CD14-positive monocyte (primary cell): ENCODE measurements at regions not wholly inside any gene's neighbourhood (a gene's known extent, or its start where the extent isn't known, plus 50 kb on each side); places are given as distances from the start of the nearest gene placed in this dataset.
A peak's percentile ranks its signal among the peaks of the same experiment; 100 is the strongest.

Source experiments
- DNase-seq, 3 donors: peaks; one replicate each; pipeline ENCODE4 v3.0.0-alpha.2; 2011 to 2022
- H2AFZ ChIP-seq: 2 replicates; pipeline ENCODE4 v1.6.0; 2012; ENCODE audit warnings: mild to moderate bottlenecking, low read depth, low read length, inconsistent platforms; ENCODE audit not compliant: insufficient read depth, poor library complexity, severe bottlenecking
- H3K27ac ChIP-seq, 2 donors: 1 replicate in 1 of 2; 2 replicates in 1 of 2; pipeline ENCODE4 v1.5.1; 2012 to 2013; ENCODE audit warnings: low read length in 2 of 2, control low read depth in 1 of 2, inconsistent platforms in 1 of 2, low read depth in 1 of 2, mild to moderate bottlenecking in 1 of 2
- H3K27me3 ChIP-seq, 2 donors: one replicate each; pipeline versions ENCODE4 v1.6.0 to v1.6.1; 2011 to 2013; ENCODE audit warnings: low read length in 2 of 2; ENCODE audit not compliant: control insufficient read depth in 2 of 2, insufficient read depth in 2 of 2
- H3K36me3 ChIP-seq, 2 donors: replicated peaks in 1 of 2; 1 replicate in 1 of 2; 2 replicates in 1 of 2; pipeline versions ENCODE4 v1.5.1 to v1.6.1; 2012 to 2013; ENCODE audit warnings: low read length in 2 of 2, control low read depth in 1 of 2, inconsistent platforms in 1 of 2, mild to moderate bottlenecking in 1 of 2; ENCODE audit not compliant: insufficient read depth in 2 of 2, control insufficient read depth in 1 of 2
- H3K4me1 ChIP-seq, 2 donors: 1 replicate in 1 of 2; 2 replicates in 1 of 2; pipeline versions ENCODE4 v1.5.1 to v1.6.1; 2012 to 2013; ENCODE audit warnings: low read length in 2 of 2, control low read depth in 1 of 2, inconsistent platforms in 1 of 2, mild to moderate bottlenecking in 1 of 2, moderate library complexity in 1 of 2; ENCODE audit not compliant: insufficient read depth in 2 of 2, control insufficient read depth in 1 of 2
- H3K4me2 ChIP-seq: replicated peaks from 2 replicates; pipeline ENCODE3; 2012; ENCODE audit warnings: low read length, moderate library complexity, mild to moderate bottlenecking; ENCODE audit not compliant: poor library complexity, severe bottlenecking; ENCODE audit errors: extremely low read depth
- H3K4me3 ChIP-seq, 3 experiments: fragments of 200-600 bp in 1 of 3; sonication (generic) in 1 of 3; replicated peaks in 1 of 3; 1 replicate in 2 of 3; 2 replicates in 1 of 3; pipeline ENCODE4 v1.5.1; 2011 to 2013; ENCODE audit warnings: low read length in 3 of 3, mild to moderate bottlenecking in 3 of 3, control low read depth in 2 of 3, low read depth in 2 of 3, inconsistent platforms in 1 of 3, moderate library complexity in 1 of 3
- H3K79me2 ChIP-seq: 2 replicates; pipeline ENCODE4 v1.6.0; 2012; ENCODE audit warnings: mild to moderate bottlenecking, control low read depth, inconsistent platforms, low read length, moderate library complexity; ENCODE audit not compliant: insufficient read depth
- H3K9ac ChIP-seq: 2 replicates; pipeline ENCODE4 v1.6.0; 2017; ENCODE audit warnings: low read length, mild to moderate bottlenecking; ENCODE audit not compliant: insufficient read depth, poor library complexity, severe bottlenecking
- H3K9me3 ChIP-seq, 2 donors: replicated peaks in 1 of 2; 1 replicate in 1 of 2; 2 replicates in 1 of 2; pipeline versions ENCODE4 v1.5.1 to v1.6.1; 2012 to 2013; ENCODE audit warnings: low read length in 2 of 2, control low read depth in 1 of 2; ENCODE audit not compliant: control insufficient read depth in 1 of 2, insufficient read depth in 1 of 2
- H4K20me1 ChIP-seq: 2 replicates; pipeline ENCODE4 v1.6.0; 2012; ENCODE audit warnings: mild to moderate bottlenecking, low read length, control low read depth, moderate library complexity; ENCODE audit not compliant: insufficient read depth
- H3K27ac Mint-ChIP-seq, 7 donors: one replicate each; pipeline ENCODE4 v1.8.0; 2020; ENCODE audit warnings: mild to moderate bottlenecking in 7 of 7, mixed read lengths in 7 of 7, moderate library complexity in 6 of 7, inconsistent platforms in 2 of 7
- H3K27me3 Mint-ChIP-seq, 3 donors: one replicate each; pipeline ENCODE4 v1.8.0; 2021 to 2022; ENCODE audit warnings: low read depth in 3 of 3, mild to moderate bottlenecking in 3 of 3, mixed read lengths in 3 of 3, moderate library complexity in 3 of 3, inconsistent platforms in 1 of 3
- H3K36me3 Mint-ChIP-seq, 2 donors: one replicate each; pipeline ENCODE4 v1.8.0; 2020; ENCODE audit warnings: mixed read lengths in 2 of 2, inconsistent platforms in 1 of 2, mild to moderate bottlenecking in 1 of 2
- H3K4me1 Mint-ChIP-seq: one replicate; pipeline ENCODE4 v1.8.0; 2020; ENCODE audit warnings: mild to moderate bottlenecking, mixed read lengths
- H3K4me3 Mint-ChIP-seq, 2 donors: one replicate each; pipeline ENCODE4 v1.8.0; 2020; ENCODE audit warnings: mild to moderate bottlenecking in 2 of 2, mixed read lengths in 2 of 2, moderate library complexity in 1 of 2
- H3K9me3 Mint-ChIP-seq, 7 donors: one replicate each; pipeline ENCODE4 v1.8.0; 2020 to 2022; ENCODE audit warnings: mixed read lengths in 7 of 7, mild to moderate bottlenecking in 6 of 7, moderate library complexity in 6 of 7, inconsistent platforms in 2 of 7
- CTCF ChIP-seq: fragments of 200-600 bp; IDR thresholded peaks from one replicate; pipeline ENCODE4 v1.8.0; 2022; ENCODE audit warnings: antibody characterized with exemption, mild to moderate bottlenecking
- WGBS: methylation state at CpG from one replicate; pipeline ENCODE4 v1.1.5; 2013; ENCODE audit warnings: missing lambda C conversion rate; ENCODE audit not compliant: insufficient coverage; 5-methylcytosine and 5-hydroxymethylcytosine counted together
- intact Hi-C, 2 donors: fragments of 100-400 bp; cut with micrococcal nuclease; formaldehyde crosslinking; loops; one replicate each; pipeline versions ENCODE4 v1.15.0 to v1.15.1; 2023

DNA sequence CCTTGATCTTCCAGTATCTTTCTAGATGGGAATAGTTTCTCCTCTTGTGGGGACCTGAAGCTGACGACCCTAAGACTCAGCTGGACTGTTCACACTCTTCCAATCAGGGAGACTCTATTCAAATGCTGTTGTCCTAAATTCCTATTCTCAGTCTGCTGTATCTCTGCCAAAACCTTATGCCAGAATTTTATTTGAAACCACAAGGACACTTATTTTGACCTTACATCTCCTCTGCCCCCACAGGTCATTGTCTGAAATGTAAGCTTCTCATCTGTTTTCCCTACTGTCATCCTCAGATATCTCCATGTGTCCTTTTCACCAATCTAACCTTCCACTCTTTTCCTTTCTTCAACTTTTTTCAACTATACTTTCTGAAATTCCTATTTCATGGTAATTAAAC, 289.5 kb upstream of the SGK1 start:
- peaks cover 0 to 8% (median 0%) of the 10 kb centered on the region in 7 donors for H3K9me3 Mint-ChIP-seq
- Histone ChIP-seq H3K4me2 (no peak overlapping the region), H4K20me1 (no peaks in the 10 kb centered on the region), H2AFZ (no peak overlapping the region), H3K9me3 (no peaks in the 10 kb centered on the region), H3K36me3 (no peaks in the 10 kb centered on the region), H3K79me2 (no peaks in the 10 kb centered on the region), H3K4me1 (peaks cover 8 to 9% of the 10 kb centered on the region in 2 donors), H3K4me3 (no peak overlapping the region), H3K9ac (no peak overlapping the region), H3K27me3 (no peaks in the 10 kb centered on the region), H3K27ac (no peak overlapping the region)
- peaks cover 8% of the 10 kb centered on the region for H3K4me1 Mint-ChIP-seq
- no peak overlapping the region for H3K4me3 Mint-ChIP-seq
- H3K36me3 Mint-ChIP-seq = no peaks in the 10 kb centered on the region
- intact Hi-C loops = no loop called here
- no peak overlapping the region for H3K27ac Mint-ChIP-seq
- WGBS = no CpG with 5 or more reads among the region's 1 CpG
- DNase-seq = no peak
- no peak for TF ChIP-seq CTCF
- peaks cover 0 to 2% (median 0%) of the 10 kb centered on the region in 3 donors for H3K27me3 Mint-ChIP-seq

DNA sequence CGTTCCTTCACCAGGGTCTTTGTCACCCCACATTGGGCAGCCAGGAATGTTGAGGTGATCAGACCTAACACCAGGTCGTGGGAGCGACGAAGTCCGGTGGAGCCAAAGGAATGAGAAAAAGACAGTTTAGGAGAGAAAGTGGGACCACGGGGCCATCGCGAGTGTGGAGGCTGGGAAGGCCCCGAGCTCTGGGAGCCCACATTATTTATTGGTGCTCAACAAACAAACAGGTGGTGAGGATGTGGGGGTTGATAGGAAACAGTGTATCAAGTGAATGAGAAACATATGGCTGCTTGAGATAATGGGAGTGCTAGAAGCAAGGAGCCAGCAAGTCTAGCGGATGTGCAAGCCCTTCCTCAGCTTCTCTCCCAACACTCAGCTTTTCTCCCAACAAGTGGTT, 287.1 kb upstream of the SGK1 start:
- TF ChIP-seq CTCF = no peak
- H3K4me1 ChIP-seq = peaks cover 8 to 9% of the 10 kb centered on the region in 2 donors
- no peak for DNase-seq
- peaks cover 8% of the 10 kb centered on the region for H3K4me1 Mint-ChIP-seq
- no peak overlapping the region for H3K4me2 ChIP-seq
- no peaks in the 10 kb centered on the region for H3K36me3 ChIP-seq
- H3K9ac ChIP-seq = no peak overlapping the region
- H2AFZ ChIP-seq = no peak overlapping the region
- peaks cover 10 to 21% (median 14%) of the 10 kb centered on the region in 7 donors for H3K9me3 Mint-ChIP-seq
- H3K27ac Mint-ChIP-seq = peak overlapping the region in 1 of 7 donors; percentile 48
- H3K27me3 Mint-ChIP-seq = peaks cover 0 to 2% (median 0%) of the 10 kb centered on the region in 3 donors
- no peak overlapping the region for H3K4me3 ChIP-seq
- no peak overlapping the region for H3K4me3 Mint-ChIP-seq
- 99% methylated on average over 9 of the region's 10 CpGs for WGBS
- no peaks in the 10 kb centered on the region for H3K79me2 ChIP-seq
- H3K27ac ChIP-seq = no peak overlapping the region
- intact Hi-C loops = no loop called here
- peaks cover 0 to 4% of the 10 kb centered on the region in 2 donors for H3K36me3 Mint-ChIP-seq
- peaks cover 7 to 15% of the 10 kb centered on the region in 2 donors for H3K9me3 ChIP-seq
- H4K20me1 ChIP-seq = no peaks in the 10 kb centered on the region
- no peaks in the 10 kb centered on the region for H3K27me3 ChIP-seq
